Calu3 (cell line): ENCODE measurements at regions not wholly inside any gene's neighbourhood (a gene's known extent, or its start where the extent isn't known, plus 50 kb on each side); places are given as distances from the start of the nearest gene placed in this dataset.

ENCODE experiments used
- BruUV-seq: library from RNA; stranded (reverse); fragments of 400-500 nt; replicated peaks from 2 replicates; lab custom pipeline; 2021; lab: Mats Ljungman, UMichigan
- CTCF ChIA-PET: fragments of 300-600 bp; sonication (Branson Sonifier 250); formaldehyde crosslinking; loops from one replicate; lab custom pipeline; 2022; ENCODE audit warnings: antibody characterized with exemption; lab: Charles Lee
- DNase-seq: peaks from one replicate; pipeline ENCODE4 v3.0.0; 2022
- H3K27ac Mint-ChIP-seq: one replicate; pipeline ENCODE4 v1.8.0; 2022; ENCODE audit warnings: mixed read lengths; ENCODE audit not compliant: unreplicated experiment
- H3K27me3 Mint-ChIP-seq: one replicate; pipeline ENCODE4 v1.8.0; 2022; ENCODE audit warnings: mixed read lengths; ENCODE audit not compliant: unreplicated experiment
- H3K36me3 Mint-ChIP-seq: one replicate; pipeline ENCODE4 v1.8.0; 2022; ENCODE audit warnings: mild to moderate bottlenecking, moderate library complexity, mixed read lengths; ENCODE audit not compliant: insufficient read depth, unreplicated experiment
- H3K4me1 Mint-ChIP-seq: one replicate; pipeline ENCODE4 v1.8.0; 2022; ENCODE audit warnings: mild to moderate bottlenecking, low read depth, mixed read lengths; ENCODE audit not compliant: unreplicated experiment
- H3K4me3 Mint-ChIP-seq: one replicate; pipeline ENCODE4 v1.8.0; 2022; ENCODE audit warnings: mild to moderate bottlenecking, low read depth, moderate library complexity, mixed read lengths; ENCODE audit not compliant: unreplicated experiment
- H3K9me3 Mint-ChIP-seq: one replicate; pipeline ENCODE4 v1.8.0; 2022; ENCODE audit warnings: low read depth, mixed read lengths; ENCODE audit not compliant: unreplicated experiment
- intact Hi-C: fragments of 100-400 bp; cut with micrococcal nuclease; formaldehyde crosslinking; loops from one replicate; pipeline ENCODE4 v1.10.0; 2022; ENCODE audit not compliant: unreplicated experiment
- TF ChIP-seq, protein P1 (sequence below): fragments of 200-600 bp; IDR thresholded peaks from one replicate; pipeline ENCODE4 v1.8.0; 2022; ENCODE audit warnings: antibody characterized with exemption; ENCODE audit not compliant: unreplicated experiment

DNA sequence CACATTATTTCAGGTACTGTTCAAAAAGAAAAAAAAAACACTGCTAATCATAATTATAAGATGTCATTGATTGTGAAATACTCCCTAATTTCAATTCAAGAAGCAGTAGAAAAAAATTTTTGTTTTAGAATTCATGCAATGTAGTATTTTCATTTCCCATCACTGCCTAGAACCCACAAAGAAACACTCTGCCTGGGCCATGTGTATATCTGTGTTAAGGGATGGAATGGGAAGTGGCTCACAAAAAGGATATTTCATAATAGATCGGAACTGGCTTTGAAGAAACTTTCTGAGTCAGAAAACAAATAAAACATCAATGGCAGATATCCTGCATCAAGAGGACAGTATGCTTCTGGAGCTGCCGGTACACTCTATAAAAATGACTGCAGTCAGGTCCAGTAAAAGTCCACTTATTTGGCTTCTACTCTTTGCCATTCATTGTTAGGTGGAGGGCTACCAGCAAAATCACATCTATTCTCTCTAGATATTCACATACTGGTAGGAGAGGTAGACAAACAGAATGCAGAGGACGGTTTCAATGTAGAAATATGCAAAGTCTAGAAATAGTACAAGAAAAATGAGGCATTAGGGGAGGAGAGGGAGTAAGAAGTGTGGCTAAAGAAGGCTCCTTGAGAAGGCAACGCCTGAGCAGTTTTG, 135.0 kb upstream of the TNFAIP3 start:
- CTCF ChIA-PET, result no interaction called here
- Mint-ChIP-seq H3K4me1 (peaks cover 29% of the 10 kb centered on the region), H3K36me3 (no peaks in the 10 kb centered on the region), H3K9me3 (no peaks in the 10 kb centered on the region), H3K27me3 (no peaks in the 10 kb centered on the region), H3K4me3 (no peak overlapping the region), H3K27ac (no peak overlapping the region)
- no TSS peak for BruUV-seq
- DNase-seq, result no peak
- TF ChIP-seq, protein P1, sequence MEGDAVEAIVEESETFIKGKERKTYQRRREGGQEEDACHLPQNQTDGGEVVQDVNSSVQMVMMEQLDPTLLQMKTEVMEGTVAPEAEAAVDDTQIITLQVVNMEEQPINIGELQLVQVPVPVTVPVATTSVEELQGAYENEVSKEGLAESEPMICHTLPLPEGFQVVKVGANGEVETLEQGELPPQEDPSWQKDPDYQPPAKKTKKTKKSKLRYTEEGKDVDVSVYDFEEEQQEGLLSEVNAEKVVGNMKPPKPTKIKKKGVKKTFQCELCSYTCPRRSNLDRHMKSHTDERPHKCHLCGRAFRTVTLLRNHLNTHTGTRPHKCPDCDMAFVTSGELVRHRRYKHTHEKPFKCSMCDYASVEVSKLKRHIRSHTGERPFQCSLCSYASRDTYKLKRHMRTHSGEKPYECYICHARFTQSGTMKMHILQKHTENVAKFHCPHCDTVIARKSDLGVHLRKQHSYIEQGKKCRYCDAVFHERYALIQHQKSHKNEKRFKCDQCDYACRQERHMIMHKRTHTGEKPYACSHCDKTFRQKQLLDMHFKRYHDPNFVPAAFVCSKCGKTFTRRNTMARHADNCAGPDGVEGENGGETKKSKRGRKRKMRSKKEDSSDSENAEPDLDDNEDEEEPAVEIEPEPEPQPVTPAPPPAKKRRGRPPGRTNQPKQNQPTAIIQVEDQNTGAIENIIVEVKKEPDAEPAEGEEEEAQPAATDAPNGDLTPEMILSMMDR, result no peak
- intact Hi-C loops, result no loop called here

DNA sequence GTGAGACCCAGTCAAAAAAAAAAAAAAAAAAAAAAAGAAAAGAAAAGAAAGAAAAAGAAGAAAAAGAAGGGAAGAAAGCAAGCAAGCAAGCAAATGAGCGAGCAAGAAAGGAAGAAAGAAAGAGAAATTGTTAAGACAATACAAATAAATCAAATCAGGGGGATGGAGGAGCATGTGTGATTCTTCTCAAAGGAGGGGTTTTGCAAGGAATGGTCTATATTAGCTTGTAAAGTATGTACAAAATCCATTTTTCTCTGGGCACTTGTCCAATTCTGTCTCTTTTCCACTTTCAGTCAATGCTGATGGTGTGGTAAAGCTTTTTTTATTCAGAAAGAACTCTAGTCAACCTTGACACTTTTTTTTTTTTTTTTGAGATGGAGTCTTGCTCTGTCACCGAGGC, 133.7 kb upstream of the TNFAIP3 start:
- peaks cover 17% of the 10 kb centered on the region for H3K4me1 Mint-ChIP-seq
- intact Hi-C loops, result no loop called here
- H3K4me3 Mint-ChIP-seq, result no peak overlapping the region
- TF ChIP-seq, protein P1, result no peak
- CTCF ChIA-PET, result no interaction called here
- DNase-seq, result no peak
- BruUV-seq, result no TSS peak
- H3K27me3 Mint-ChIP-seq, result no peaks in the 10 kb centered on the region
- H3K9me3 Mint-ChIP-seq, result no peaks in the 10 kb centered on the region
- H3K27ac Mint-ChIP-seq, result no peak overlapping the region
- no peaks in the 10 kb centered on the region for H3K36me3 Mint-ChIP-seq

DNA sequence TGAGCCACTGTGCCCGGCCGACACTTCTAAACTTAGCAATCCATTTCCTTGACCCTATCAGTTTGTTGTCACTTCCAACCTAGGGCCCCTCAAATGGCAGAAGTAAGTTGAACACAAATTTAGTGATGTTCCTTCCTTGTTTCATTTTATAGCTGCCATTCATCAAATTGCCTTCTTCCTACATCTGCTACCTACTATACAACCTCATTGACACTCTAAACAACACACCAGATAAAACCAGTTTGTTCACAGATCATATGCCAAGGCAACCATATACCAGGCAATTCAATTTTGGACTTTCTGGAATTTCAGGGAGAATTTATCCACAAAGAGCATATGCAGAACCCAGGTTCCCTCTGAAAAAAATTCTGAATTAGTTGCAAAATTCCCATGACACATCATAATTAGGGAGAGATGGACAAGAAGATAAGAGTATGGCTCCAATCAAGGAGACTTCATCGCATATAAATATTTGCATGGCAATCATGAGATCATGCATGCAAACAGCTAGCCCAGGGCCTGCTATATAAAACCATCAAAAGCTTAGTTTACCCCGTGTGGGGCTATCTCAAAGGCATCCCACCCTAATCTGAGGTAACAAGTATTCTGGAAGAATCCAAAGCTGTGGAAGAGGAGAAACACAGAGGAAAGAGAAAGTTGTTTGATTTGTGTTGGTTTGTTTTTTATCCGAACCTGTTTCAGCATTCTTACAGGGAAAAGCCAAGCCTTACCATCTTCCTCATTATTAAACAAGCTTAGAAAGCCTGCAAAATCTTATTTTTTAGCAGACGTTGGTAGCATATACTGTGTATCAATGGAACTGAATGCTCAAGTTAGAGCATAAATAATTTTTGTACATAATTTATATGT, 132.8 kb upstream of the TNFAIP3 start:
- no TSS peak for BruUV-seq

DNA sequence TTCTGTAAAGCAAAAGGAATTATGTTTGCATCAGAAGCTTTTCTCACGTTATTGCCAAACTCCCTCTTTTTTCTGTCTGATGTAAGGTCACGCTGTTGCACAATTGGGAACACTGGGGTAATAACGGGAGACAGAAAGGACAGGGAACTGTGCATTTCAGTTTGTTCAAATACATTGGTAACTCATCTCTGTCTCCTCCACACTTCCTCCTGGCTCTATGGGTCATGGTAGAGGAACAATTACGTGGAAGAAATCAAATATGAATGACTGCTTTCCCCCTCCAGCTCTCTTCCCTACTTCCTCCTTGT, 132.2 kb upstream of the TNFAIP3 start:
- no TSS peak for BruUV-seq
- intact Hi-C loops, result no loop called here
- peaks cover 10% of the 10 kb centered on the region for H3K27me3 Mint-ChIP-seq
- no peaks in the 10 kb centered on the region for H3K9me3 Mint-ChIP-seq
- TF ChIP-seq, protein P1, result no peak
- peaks cover 10% of the 10 kb centered on the region for H3K4me1 Mint-ChIP-seq
- no peaks in the 10 kb centered on the region for H3K36me3 Mint-ChIP-seq
- no peak for DNase-seq
- CTCF ChIA-PET, result no interaction called here
- no peak overlapping the region for H3K27ac Mint-ChIP-seq
- H3K4me3 Mint-ChIP-seq, result no peak overlapping the region

More for the DNA sequence above, 132.8 kb upstream of the TNFAIP3 start:
- no peak overlapping the region for H3K27ac Mint-ChIP-seq
- intact Hi-C loops, result no loop called here
- H3K27me3 Mint-ChIP-seq, result peaks cover 4% of the 10 kb centered on the region
- TF ChIP-seq, protein P1, result no peak
- H3K36me3 Mint-ChIP-seq, result no peaks in the 10 kb centered on the region
- DNase-seq, result no peak
- CTCF ChIA-PET, result no interaction called here
- no peak overlapping the region for H3K4me3 Mint-ChIP-seq
- H3K4me1 Mint-ChIP-seq, result peaks cover 10% of the 10 kb centered on the region
- no peaks in the 10 kb centered on the region for H3K9me3 Mint-ChIP-seq
